Neutrophil (primary cell): ENCODE measurements at regions not wholly inside any gene's neighbourhood (a gene's known extent, or its start where the extent isn't known, plus 50 kb on each side); places are given as distances from the start of the nearest gene placed in this dataset.

ENCODE experiments used
- H3K27ac ChIP-seq: fragments of 200-600 bp; sonication (generic); 2 replicates; pipeline ENCODE4 v1.5.1; 2016; ENCODE audit warnings: mild to moderate bottlenecking, moderate library complexity
- H3K27me3 ChIP-seq: fragments of 200-600 bp; sonication (generic); 2 replicates; pipeline ENCODE4 v1.6.0; 2016; ENCODE audit warnings: mild to moderate bottlenecking
- H3K36me3 ChIP-seq: fragments of 200-600 bp; sonication (generic); 2 replicates; pipeline ENCODE4 v1.5.1; 2017
- H3K4me1 ChIP-seq, 2 experiments: fragments of 200-600 bp in 1 of 2; sonication (generic) in 1 of 2; 1 replicate in 1 of 2; 2 replicates in 1 of 2; pipeline versions ENCODE4 v1.5.1 to v1.6.1; 2013 to 2016; ENCODE audit warnings: low read depth in 1 of 2, low read length in 1 of 2, mild to moderate bottlenecking in 1 of 2, moderate library complexity in 1 of 2; ENCODE audit not compliant: control insufficient read depth in 1 of 2, insufficient read depth in 1 of 2
- H3K4me3 ChIP-seq, 2 experiments: fragments of 200-600 bp in 1 of 2; sonication (generic) in 1 of 2; 1 replicate in 1 of 2; 2 replicates in 1 of 2; pipeline ENCODE4 v1.5.1; 2013 to 2016; ENCODE audit warnings: low read depth in 1 of 2, low read length in 1 of 2, mild to moderate bottlenecking in 1 of 2, moderate library complexity in 1 of 2
- H3K9me3 ChIP-seq: fragments of 200-600 bp; sonication (generic); 2 replicates; pipeline ENCODE4 v1.5.1; 2016
- TF ChIP-seq, protein P1 (sequence below): fragments of 200-600 bp; sonication (generic); IDR thresholded peaks from 2 replicates; pipeline ENCODE4 v1.5.1; 2016; ENCODE audit warnings: antibody characterized with exemption

DNA sequence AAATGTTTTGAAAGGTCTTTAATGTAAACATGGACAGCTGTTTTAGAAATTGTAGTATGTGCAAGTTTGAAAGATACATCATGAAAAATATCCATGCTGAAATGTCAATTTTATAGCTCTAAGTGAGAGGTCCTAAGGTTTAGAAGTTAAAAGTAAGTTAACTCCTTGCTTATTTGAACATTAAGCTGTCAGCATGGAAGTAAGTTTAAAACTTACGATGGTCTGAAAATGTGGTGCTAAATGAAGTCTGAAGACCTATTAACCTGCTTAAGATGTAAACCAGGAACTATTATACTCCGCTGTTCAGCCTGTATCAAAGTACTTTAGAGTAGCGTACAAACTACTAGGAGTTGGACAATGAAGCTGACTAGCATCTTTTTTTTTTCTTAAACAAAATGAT lies 1082.4 kb downstream of the TMTC2 start:
- TF ChIP-seq, protein P1, sequence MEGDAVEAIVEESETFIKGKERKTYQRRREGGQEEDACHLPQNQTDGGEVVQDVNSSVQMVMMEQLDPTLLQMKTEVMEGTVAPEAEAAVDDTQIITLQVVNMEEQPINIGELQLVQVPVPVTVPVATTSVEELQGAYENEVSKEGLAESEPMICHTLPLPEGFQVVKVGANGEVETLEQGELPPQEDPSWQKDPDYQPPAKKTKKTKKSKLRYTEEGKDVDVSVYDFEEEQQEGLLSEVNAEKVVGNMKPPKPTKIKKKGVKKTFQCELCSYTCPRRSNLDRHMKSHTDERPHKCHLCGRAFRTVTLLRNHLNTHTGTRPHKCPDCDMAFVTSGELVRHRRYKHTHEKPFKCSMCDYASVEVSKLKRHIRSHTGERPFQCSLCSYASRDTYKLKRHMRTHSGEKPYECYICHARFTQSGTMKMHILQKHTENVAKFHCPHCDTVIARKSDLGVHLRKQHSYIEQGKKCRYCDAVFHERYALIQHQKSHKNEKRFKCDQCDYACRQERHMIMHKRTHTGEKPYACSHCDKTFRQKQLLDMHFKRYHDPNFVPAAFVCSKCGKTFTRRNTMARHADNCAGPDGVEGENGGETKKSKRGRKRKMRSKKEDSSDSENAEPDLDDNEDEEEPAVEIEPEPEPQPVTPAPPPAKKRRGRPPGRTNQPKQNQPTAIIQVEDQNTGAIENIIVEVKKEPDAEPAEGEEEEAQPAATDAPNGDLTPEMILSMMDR, result no peak
- no peaks in the 10 kb centered on the region for H3K9me3 ChIP-seq
- no peaks in the 10 kb centered on the region for H3K4me1 ChIP-seq
- H3K27ac ChIP-seq, result no peak overlapping the region
- H3K36me3 ChIP-seq, result no peaks in the 10 kb centered on the region
- H3K27me3 ChIP-seq, result no peaks in the 10 kb centered on the region
- no peak overlapping the region for H3K4me3 ChIP-seq

DNA sequence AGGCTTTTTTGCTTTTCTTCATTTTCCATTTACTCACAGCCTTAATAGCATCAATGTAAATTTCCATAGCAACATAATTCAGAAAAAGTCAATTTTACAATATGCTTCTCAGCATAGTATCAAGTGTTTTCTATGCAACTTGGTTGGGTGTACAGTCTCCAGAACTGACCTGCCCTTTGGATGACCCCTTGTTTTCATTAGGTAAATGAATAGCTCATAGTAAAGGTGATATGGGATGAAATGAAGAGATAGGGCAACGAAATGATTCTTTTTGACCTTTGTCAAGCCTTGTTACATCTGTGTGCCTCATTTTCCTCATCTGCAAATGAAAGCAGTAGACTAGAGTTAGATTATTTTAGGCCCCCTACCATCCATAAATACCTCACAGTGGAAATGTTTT lies 1081.0 kb downstream of the TMTC2 start:
- Histone ChIP-seq H3K27ac (no peak overlapping the region), H3K27me3 (no peaks in the 10 kb centered on the region), H3K9me3 (no peaks in the 10 kb centered on the region), H3K36me3 (no peaks in the 10 kb centered on the region), H3K4me3 (no peak overlapping the region), H3K4me1 (no peaks in the 10 kb centered on the region)
- TF ChIP-seq, protein P1, result no peak

DNA sequence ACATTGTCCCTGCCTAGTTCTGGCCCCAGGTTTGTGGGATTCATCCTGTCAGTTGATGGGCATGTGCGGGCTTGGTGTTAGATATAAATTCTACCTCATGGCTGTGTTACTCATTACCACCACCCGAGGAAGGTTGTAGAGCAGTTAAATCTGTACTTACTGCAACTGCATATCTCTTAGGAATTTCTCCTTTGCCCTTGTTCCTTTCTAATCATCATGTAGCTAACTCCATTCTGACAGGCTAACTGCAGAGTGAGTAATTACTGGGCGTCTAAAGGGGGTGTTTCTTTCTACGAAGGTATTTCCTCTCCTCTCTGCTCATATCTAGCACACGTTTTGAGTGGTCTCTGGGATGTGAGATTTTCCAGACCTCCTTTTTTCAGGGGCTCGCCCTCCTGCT lies 1076.7 kb downstream of the TMTC2 start:
- Histone ChIP-seq H3K9me3 (no peaks in the 10 kb centered on the region), H3K36me3 (no peaks in the 10 kb centered on the region), H3K27me3 (no peaks in the 10 kb centered on the region), H3K4me1 (no peaks in the 10 kb centered on the region), H3K4me3 (no peak overlapping the region), H3K27ac (no peak overlapping the region)
- TF ChIP-seq, protein P1, result no peak

DNA sequence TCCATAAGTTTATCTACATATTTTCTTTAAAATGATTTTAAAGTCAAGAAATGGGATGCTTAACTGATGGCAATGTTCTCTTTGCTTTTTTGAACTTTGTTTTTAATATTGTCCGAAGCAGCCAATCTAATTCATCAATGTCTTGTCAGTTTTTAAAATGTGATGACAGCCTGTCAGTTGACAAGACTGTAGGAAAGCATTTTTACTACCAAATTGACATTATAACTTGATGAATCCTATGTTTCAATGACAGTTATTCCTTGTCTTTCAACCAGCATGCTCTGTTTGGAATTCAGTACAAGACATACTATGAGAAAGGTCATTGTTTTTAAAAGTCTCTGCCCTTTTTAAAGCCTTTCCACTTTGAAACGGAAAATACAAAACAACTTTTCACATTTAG lies 1073.2 kb downstream of the TMTC2 start:
- Histone ChIP-seq H3K4me3 (no peak overlapping the region), H3K27ac (no peak overlapping the region), H3K4me1 (no peaks in the 10 kb centered on the region), H3K36me3 (no peaks in the 10 kb centered on the region), H3K27me3 (no peaks in the 10 kb centered on the region), H3K9me3 (no peaks in the 10 kb centered on the region)
- TF ChIP-seq, protein P1, result no peak

DNA sequence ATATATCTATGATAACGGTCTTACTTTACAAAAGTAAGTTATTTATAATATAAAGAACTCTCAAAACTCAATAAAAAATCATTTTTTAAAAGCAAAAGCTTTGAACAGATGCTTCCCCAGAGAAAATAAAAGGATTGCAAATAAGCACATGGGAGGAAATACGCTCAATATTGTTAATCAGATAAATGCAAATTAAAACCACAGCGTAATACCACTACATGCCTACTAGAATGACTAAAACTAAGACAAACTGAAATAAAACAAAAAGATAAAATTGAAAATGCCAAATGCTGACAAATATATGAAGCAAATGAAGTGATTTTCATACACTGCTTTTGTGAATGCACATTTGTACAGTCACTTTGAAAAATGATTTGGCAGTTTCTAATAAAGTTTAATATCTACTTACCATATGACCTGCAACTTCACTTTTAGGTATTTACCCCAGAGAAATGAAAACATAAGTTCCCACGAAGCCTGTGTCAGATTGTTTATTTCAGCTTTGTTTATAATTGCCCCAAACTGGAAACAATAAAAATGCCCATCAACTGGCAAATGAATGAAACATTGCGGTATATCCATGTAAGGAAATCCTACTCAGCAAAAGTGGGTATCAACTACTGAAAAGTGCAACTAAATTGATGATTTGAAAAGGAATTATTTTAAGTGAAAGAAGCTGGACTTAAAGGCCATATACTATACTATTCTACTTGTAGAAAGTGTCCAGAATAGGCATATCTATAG lies 1072.4 kb downstream of the TMTC2 start:
- TF ChIP-seq, protein P1, result no peak
- H3K9me3 ChIP-seq, result no peaks in the 10 kb centered on the region
- H3K36me3 ChIP-seq, result no peaks in the 10 kb centered on the region
- no peaks in the 10 kb centered on the region for H3K4me1 ChIP-seq
- H3K27me3 ChIP-seq, result no peaks in the 10 kb centered on the region
- no peak overlapping the region for H3K27ac ChIP-seq
- H3K4me3 ChIP-seq, result no peak overlapping the region
